Activated CD4-positive, alpha-beta T cell treated with anti-CD3 and anti-CD28 coated beads for 36 hours (primary cell): ENCODE measurements at regions not wholly inside any gene's neighbourhood (a gene's known extent, or its start where the extent isn't known, plus 50 kb on each side); places are given as distances from the start of the nearest gene placed in this dataset.

Experiments used
- ATAC-seq: fragments of 200-7000 bp; cut with Tn5 transposase; one replicate; pipeline ENCODE4 v1.10.0; 2021; ENCODE audit warnings: mild to moderate bottlenecking, moderate library complexity
- CTCF ChIA-PET: fragments of 350-600 bp; sonication (Branson Sonifier 250); formaldehyde crosslinking; loops from one replicate; lab custom pipeline; 2021; ENCODE audit warnings: antibody characterized with exemption; lab: Charles Lee
- POLR2A ChIA-PET: fragments of 350-600 bp; sonication (Branson Sonifier 250); formaldehyde crosslinking; loops from one replicate; lab custom pipeline; 2021; ENCODE audit warnings: antibody characterized with exemption, inconsistent platforms; lab: Charles Lee
- DNase-seq: peaks from one replicate; pipeline ENCODE4 v3.0.0-alpha.2; 2020
- H3K27ac Mint-ChIP-seq: one replicate; pipeline ENCODE4 v1.8.0; 2021; ENCODE audit warnings: mixed read lengths
- H3K27me3 Mint-ChIP-seq: one replicate; pipeline ENCODE4 v1.8.0; 2021; ENCODE audit warnings: mixed read lengths
- H3K36me3 Mint-ChIP-seq: one replicate; pipeline ENCODE4 v1.8.0; 2021; ENCODE audit warnings: low read depth, mixed read lengths
- H3K4me1 Mint-ChIP-seq: one replicate; pipeline ENCODE4 v1.8.0; 2021; ENCODE audit warnings: mixed read lengths
- H3K4me3 Mint-ChIP-seq: one replicate; pipeline ENCODE4 v1.8.0; 2021; ENCODE audit warnings: mild to moderate bottlenecking, moderate library complexity, mixed read lengths
- H3K9me3 Mint-ChIP-seq: one replicate; pipeline ENCODE4 v1.8.0; 2021; ENCODE audit warnings: low read depth, mixed read lengths
- intact Hi-C, 2 experiments: fragments of 100-400 bp; cut with DNase I in 1 of 2; cut with micrococcal nuclease in 1 of 2; formaldehyde crosslinking; loops; one replicate each; pipeline versions ENCODE4 v1.14.2 to v1.15.1; 2022 to 2024; cut with DNase I, micrococcal nuclease

- Mint-ChIP-seq H3K27me3 (peaks cover 3% of the 10 kb centered on the region), H3K36me3 (no peaks in the 10 kb centered on the region), H3K9me3 (no peaks in the 10 kb centered on the region), H3K4me1 (no peaks in the 10 kb centered on the region), H3K27ac (no peak overlapping the region), H3K4me3 (no peak overlapping the region)
- no peak for ATAC-seq
- ChIA-PET POLR2A (no interaction called here), CTCF (interaction anchor here (0.8 kb wide), 1 partner anchor 15 kb away, joined by 3 read pairs; no protein-coding TSS in a partner anchor)
- no peak for DNase-seq
- intact Hi-C loops: no loop called here
Measured at GRCh38 chr1:36561361-36561724, 78.6 kb upstream of the CSF3R start.

- POLR2A ChIA-PET: no interaction called here
- ATAC-seq (no peak), DNase-seq (no peak)
- Mint-ChIP-seq H3K36me3 (no peaks in the 10 kb centered on the region), H3K27ac (no peak overlapping the region), H3K9me3 (no peaks in the 10 kb centered on the region), H3K27me3 (peaks cover 3% of the 10 kb centered on the region), H3K4me3 (no peak overlapping the region), H3K4me1 (no peaks in the 10 kb centered on the region)
- CTCF ChIA-PET: interaction anchor here (0.6 to 0.8 kb wide), 2 partner anchors 16 to 859 kb away, joined by 3 to 4 read pairs; no protein-coding TSS in a partner anchor
- intact Hi-C loops: no loop called here
Measured at GRCh38 chr1:36560621-36561360, 78.1 kb upstream of the CSF3R start.

GRCh38 chr1:36560177-36560576, 77.5 kb upstream of the CSF3R start:
- Mint-ChIP-seq H3K27me3 (peaks cover 3% of the 10 kb centered on the region), H3K4me3 (no peak overlapping the region), H3K9me3 (no peaks in the 10 kb centered on the region), H3K4me1 (no peaks in the 10 kb centered on the region), H3K36me3 (no peaks in the 10 kb centered on the region), H3K27ac (no peak overlapping the region)
- POLR2A ChIA-PET: no interaction called here
- intact Hi-C loops: no loop called here
- no peak for ATAC-seq
- CTCF ChIA-PET: interaction anchor here (0.6 to 0.7 kb wide), 2 partner anchors 860 to 927 kb away, joined by 4 read pairs; no protein-coding TSS in a partner anchor
- no peak for DNase-seq

- intact Hi-C loops: no loop called here
- CTCF ChIA-PET: no interaction called here
Measured at GRCh38 chr1:36559061-36559460, 76.3 kb upstream of the CSF3R start.

GRCh38 chr1:36557041-36558000, 74.6 kb upstream of the CSF3R start:
- no peaks in the 10 kb centered on the region for H3K4me1 Mint-ChIP-seq
- no peaks in the 10 kb centered on the region for H3K9me3 Mint-ChIP-seq
- no peak for DNase-seq
- no peak overlapping the region for H3K27ac Mint-ChIP-seq
- ATAC-seq: no peak
- no peak overlapping the region for H3K4me3 Mint-ChIP-seq
- peaks cover 26% of the 10 kb centered on the region for H3K27me3 Mint-ChIP-seq
- intact Hi-C loops: no loop called here
- POLR2A ChIA-PET: no interaction called here
- no peaks in the 10 kb centered on the region for H3K36me3 Mint-ChIP-seq
- CTCF ChIA-PET: interaction anchor here (0.7 to 1.5 kb wide), 6 partner anchors 11 to 878 kb away, joined by 3 to 11 read pairs (median 4); no protein-coding TSS in a partner anchor

More at GRCh38 chr1:36559061-36559460, 76.3 kb upstream of the CSF3R start:
- H3K36me3 Mint-ChIP-seq: no peaks in the 10 kb centered on the region
- H3K4me1 Mint-ChIP-seq: no peaks in the 10 kb centered on the region
- no peak overlapping the region for H3K4me3 Mint-ChIP-seq
- H3K27ac Mint-ChIP-seq: no peak overlapping the region
- DNase-seq: no peak
- no peak for ATAC-seq
- no peaks in the 10 kb centered on the region for H3K9me3 Mint-ChIP-seq
- H3K27me3 Mint-ChIP-seq: peaks cover 9% of the 10 kb centered on the region
- POLR2A ChIA-PET: no interaction called here

- ChIA-PET POLR2A (no interaction called here), CTCF (interaction anchor here (0.6 to 1.2 kb wide), 5 partner anchors 9 to 880 kb away, joined by 3 read pairs; no protein-coding TSS in a partner anchor)
- intact Hi-C loops: no loop called here
- no peak for DNase-seq
- Mint-ChIP-seq H3K4me1 (no peaks in the 10 kb centered on the region), H3K4me3 (no peak overlapping the region), H3K27ac (no peak overlapping the region), H3K27me3 (peaks cover 32% of the 10 kb centered on the region), H3K36me3 (no peaks in the 10 kb centered on the region), H3K9me3 (no peaks in the 10 kb centered on the region)
- ATAC-seq: no peak
Measured at GRCh38 chr1:36555041-36555440, 72.3 kb upstream of the CSF3R start.

GRCh38 chr1:36554323-36554628, 71.6 kb upstream of the CSF3R start:
- ChIA-PET POLR2A (no interaction called here), CTCF (interaction anchor here (0.6 to 1.2 kb wide), 5 partner anchors 8 to 881 kb away, joined by 3 read pairs; no protein-coding TSS in a partner anchor)
- Mint-ChIP-seq H3K27me3 (peaks cover 36% of the 10 kb centered on the region), H3K27ac (no peak overlapping the region), H3K9me3 (no peaks in the 10 kb centered on the region), H3K36me3 (no peaks in the 10 kb centered on the region), H3K4me3 (no peak overlapping the region), H3K4me1 (no peaks in the 10 kb centered on the region)
- no peak for ATAC-seq
- DNase-seq: no peak
- intact Hi-C loops: loop anchor here in 1 of 2 experiments (5.0 kb wide), 1 partner anchor 98 kb away; no protein-coding TSS in a partner anchor

GRCh38 chr1:36553591-36554322, 71.0 kb upstream of the CSF3R start:
- peak; percentile 89 for DNase-seq
- intact Hi-C loops: loop anchor here in 1 of 2 experiments (5.0 kb wide), 1 partner anchor 99 kb away; no protein-coding TSS in a partner anchor
- Mint-ChIP-seq H3K4me3 (no peak overlapping the region), H3K27ac (no peak overlapping the region), H3K36me3 (no peaks in the 10 kb centered on the region), H3K27me3 (peaks cover 36% of the 10 kb centered on the region), H3K9me3 (no peaks in the 10 kb centered on the region), H3K4me1 (no peaks in the 10 kb centered on the region)
- ATAC-seq: peak; percentile 96
- CTCF ChIA-PET: interaction anchor here (0.6 to 2.0 kb wide), 5 partner anchors 9 to 582 kb away, joined by 3 to 11 read pairs (median 3); no protein-coding TSS in a partner anchor
- POLR2A ChIA-PET: no interaction called here

- H3K9me3 Mint-ChIP-seq: no peaks in the 10 kb centered on the region
- no peaks in the 10 kb centered on the region for H3K4me1 Mint-ChIP-seq
- ATAC-seq (no peak), DNase-seq (no peak)
- ChIA-PET CTCF (interaction anchor here (1.3 kb wide), 1 partner anchor 26 kb away, joined by 3 read pairs; no protein-coding TSS in a partner anchor), POLR2A (no interaction called here)
- no peak overlapping the region for H3K4me3 Mint-ChIP-seq
- peaks cover 17% of the 10 kb centered on the region for H3K27me3 Mint-ChIP-seq
- no peak overlapping the region for H3K27ac Mint-ChIP-seq
- no peaks in the 10 kb centered on the region for H3K36me3 Mint-ChIP-seq
- intact Hi-C loops: no loop called here
Measured at GRCh38 chr1:36542962-36543515, 60.3 kb upstream of the CSF3R start.

- ATAC-seq (no peak), DNase-seq (no peak)
- no peak overlapping the region for H3K4me3 Mint-ChIP-seq
- H3K4me1 Mint-ChIP-seq: no peaks in the 10 kb centered on the region
- no peaks in the 10 kb centered on the region for H3K36me3 Mint-ChIP-seq
- ChIA-PET CTCF (interaction anchor here (0.6 to 1.3 kb wide), 2 partner anchors 12 to 26 kb away, joined by 3 read pairs; no protein-coding TSS in a partner anchor), POLR2A (no interaction called here)
- H3K27me3 Mint-ChIP-seq: peaks cover 18% of the 10 kb centered on the region
- intact Hi-C loops: no loop called here
- H3K27ac Mint-ChIP-seq: no peak overlapping the region
- no peaks in the 10 kb centered on the region for H3K9me3 Mint-ChIP-seq
Measured at GRCh38 chr1:36542024-36542961, 59.6 kb upstream of the CSF3R start.
